HG03025 (cell line): ENCODE measurements at regions not wholly inside any gene's neighbourhood (a gene's known extent, or its start where the extent isn't known, plus 50 kb on each side); places are given as distances from the start of the nearest gene placed in this dataset.

Experiments
- ATAC-seq: cut with Tn5 transposase; IDR thresholded peaks from one replicate; pipeline ENCODE4 v1.9.1; 2021; ENCODE audit warnings: mild to moderate bottlenecking, moderate library complexity; ENCODE audit not compliant: unreplicated experiment, low FRiP score

GRCh38 chr9:80449513-80449912, 877.7 kb downstream of the TLE4 start:
- no peak for ATAC-seq

DNA sequence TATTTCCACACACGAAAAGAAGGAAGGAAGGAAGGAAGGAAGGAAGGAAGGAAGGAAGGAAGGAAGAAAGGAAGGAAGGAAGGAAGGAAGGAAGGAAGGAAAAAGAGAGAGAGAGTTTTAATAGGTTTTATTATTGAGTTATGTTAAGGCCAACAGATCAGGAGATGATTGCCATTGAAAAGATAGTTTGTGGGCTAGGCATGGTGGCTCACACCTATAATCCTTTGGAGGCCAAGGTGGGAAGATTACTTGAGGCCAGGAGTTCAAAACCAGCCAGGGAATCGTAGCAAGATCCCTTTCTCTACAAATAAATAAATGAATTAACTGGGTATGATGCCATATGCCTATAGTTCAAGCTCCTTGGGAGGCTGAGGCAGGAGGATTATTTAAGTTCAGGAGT, 877.2 kb downstream of the TLE4 start:
- no peak for ATAC-seq

DNA sequence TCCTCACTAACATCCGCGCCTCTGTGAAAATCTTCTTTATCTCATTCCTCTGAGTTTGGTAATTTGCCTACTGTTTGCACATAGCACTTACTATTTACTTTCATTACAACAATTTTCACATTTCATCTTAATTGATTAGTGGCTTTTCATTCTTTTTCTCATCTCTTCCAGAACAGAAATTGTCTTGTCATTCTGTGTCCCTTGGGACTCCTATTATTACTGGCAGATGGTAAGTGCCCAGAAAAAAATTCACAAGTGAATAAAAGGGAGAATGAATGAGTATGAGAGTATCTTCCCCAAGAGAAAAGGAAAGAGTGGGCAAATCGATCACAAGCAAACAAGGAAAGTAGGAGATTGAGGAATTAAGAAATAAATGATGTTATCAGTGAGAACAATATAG, 876.1 kb downstream of the TLE4 start:
- no peak for ATAC-seq

DNA sequence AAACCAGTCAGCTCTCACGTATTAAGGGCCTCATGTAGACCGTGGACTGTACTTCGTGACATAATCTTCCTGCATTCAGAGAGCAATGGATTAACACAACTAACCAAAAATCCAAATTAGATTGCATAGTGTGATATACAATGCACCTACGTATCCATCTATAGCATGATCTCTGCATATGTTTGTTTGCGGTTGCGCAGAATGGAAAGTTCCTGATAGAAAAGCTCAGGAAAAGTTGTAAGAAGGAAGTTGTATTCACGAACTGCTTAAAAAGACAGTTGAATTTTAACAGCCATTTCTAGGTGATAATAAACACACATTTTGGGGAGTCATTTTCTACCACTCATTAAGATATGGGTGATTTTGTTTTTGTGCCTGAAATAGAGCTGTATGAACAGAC, 869.0 kb downstream of the TLE4 start:
- no peak for ATAC-seq

DNA sequence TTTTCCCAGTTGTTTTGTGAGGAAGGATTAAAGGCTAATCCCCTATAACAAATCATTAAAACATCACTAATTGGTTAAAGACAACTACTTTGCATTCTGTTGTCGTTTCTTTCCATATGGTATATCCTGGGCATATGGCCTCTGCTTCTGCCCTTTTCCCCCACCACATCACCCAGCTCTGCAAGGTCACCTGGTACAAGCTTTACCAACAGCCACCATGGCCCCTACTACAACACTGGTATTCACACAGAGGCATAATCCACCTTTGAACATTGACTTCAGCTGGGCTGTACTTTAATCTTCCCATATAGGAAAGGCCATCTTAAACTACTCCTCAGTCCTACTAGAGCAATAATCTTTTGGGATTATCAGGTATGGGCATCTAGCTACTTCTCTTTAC, 866.1 kb downstream of the TLE4 start:
- ATAC-seq, result no peak

DNA sequence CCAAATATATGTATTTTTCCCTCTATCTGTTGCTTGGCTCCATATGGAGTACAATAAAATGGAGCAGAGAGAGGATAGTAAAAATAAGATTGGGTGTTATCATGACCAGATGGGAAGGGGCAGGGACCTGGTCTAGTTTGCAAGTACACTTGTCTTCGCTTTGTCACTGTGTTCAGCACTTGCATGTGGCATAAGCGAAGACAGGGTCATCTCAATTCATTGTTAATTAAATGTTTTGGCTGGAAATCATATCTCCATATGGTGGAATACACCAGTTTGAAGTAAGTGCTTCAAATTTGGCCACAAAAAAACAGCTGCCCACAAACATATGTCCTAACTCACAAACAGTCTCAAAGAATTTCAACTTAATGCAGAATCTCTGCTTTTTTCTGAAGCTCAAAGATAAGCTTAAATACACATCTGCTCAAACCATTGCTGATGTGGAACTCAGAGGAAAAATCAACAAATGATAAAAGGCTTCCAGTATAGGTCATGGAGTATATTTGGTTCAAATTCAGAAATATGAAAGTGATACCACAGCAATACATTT, 865.4 kb downstream of the TLE4 start:
- no peak for ATAC-seq

- no peak for ATAC-seq
Measured at GRCh38 chr9:80435591-80435990, 863.8 kb downstream of the TLE4 start.

GRCh38 chr9:80426992-80427391, 855.2 kb downstream of the TLE4 start:
- no peak for ATAC-seq

GRCh38 chr9:80417211-80417773, 845.5 kb downstream of the TLE4 start:
- no peak for ATAC-seq

- ATAC-seq, result no peak
Measured at GRCh38 chr9:80410106-80410505, 838.3 kb downstream of the TLE4 start.

DNA sequence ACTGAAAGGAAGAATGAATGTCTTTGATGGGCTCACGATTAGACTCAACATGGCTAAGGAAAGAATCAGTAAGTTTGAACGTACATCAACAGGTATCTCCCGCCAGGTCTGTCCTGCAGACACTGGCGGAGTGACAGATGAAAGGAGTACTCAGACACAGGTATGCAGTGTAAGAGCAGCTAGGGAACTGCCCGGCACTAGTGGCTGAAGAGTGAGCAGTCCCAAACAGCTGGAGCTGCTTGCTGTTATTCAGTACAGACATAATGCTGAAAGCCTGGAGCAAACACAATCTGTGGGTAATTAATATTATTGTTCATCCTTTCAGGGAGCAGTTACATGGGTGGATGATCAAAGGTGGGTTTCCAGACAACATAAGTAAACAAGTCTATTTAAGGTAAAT, 835.5 kb downstream of the TLE4 start:
- ATAC-seq, result no peak

GRCh38 chr9:80401243-80401642, 829.5 kb downstream of the TLE4 start:
- ATAC-seq, result no peak

- no peak for ATAC-seq
Measured at GRCh38 chr9:80400624-80401230, 829.0 kb downstream of the TLE4 start.

GRCh38 chr9:80399606-80400005, 827.8 kb downstream of the TLE4 start:
- ATAC-seq, result no peak

GRCh38 chr9:80387828-80388227, 816.1 kb downstream of the TLE4 start:
- no peak for ATAC-seq

GRCh38 chr9:80385246-80385645, 813.5 kb downstream of the TLE4 start:
- ATAC-seq, result no peak

- ATAC-seq, result no peak
Measured at GRCh38 chr9:80383331-80383730, 811.6 kb downstream of the TLE4 start.

- no peak for ATAC-seq
Measured at GRCh38 chr9:80382211-80382891, 810.6 kb downstream of the TLE4 start.

DNA sequence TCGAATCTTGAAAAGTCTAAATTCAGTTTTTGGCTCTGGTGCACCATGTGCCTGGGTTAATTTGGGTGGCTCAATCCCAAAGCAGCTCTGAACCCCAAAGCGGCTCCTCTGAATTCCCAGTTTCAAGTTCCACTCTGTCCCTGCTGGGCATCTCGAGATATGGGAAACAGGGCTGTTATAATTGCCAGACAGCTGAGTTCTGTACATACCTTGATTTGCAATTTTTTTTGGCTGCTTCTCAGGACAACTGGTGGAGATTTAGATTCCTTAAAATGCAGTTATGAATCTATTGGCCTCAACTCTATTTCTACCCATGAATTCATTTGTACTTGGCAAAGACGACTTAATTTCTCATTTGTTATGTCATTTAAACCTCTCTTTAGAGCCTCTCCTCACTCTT, 808.5 kb downstream of the TLE4 start:
- ATAC-seq, result no peak

DNA sequence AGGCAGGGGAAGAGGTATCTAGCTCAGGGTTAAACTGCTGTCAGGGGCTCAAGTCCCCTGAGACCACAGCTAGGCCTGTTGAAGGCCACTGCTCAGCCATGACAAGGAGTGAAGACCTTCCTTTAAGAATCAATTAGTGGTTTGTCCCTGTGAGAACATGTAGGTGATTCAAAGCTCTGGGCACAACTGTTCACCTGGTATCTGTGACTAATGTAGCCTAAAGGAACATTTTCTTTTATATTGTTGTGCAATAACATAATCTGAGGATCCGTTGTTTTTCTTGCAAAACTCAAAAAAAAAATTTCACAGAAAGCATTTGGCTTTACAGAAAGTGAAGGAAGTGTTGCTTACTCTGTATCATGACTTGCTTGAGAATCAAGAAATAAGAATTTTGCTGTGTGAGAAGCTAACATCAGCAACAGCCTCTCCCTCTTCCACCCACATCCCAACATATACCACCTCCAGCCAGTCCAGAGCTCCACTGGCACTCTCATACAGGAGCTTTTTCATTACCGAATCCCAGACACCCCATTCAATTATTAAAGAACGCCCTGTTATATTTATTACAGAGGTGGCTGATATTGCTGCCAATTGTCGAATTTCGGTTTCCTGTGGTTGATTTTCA, 807.0 kb downstream of the TLE4 start:
- ATAC-seq, result no peak

DNA sequence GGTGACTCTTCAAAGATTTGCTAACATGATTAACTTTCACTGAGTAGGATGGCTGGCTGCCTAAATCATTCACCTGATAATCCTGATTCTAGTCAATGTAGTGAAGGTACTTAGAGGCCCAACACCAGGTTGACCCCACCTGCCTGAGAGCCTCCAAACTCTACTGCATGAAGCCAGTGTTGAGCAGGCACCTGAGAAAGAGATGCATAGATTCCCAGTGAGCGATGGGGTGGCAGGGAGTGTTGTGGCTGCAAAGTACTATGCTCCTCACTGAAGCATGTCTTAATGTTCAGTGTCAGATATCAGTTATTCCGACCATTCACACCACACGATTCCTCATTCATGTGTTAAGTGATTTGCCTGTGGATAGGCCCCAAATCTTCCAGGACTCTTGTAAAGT, 804.4 kb downstream of the TLE4 start:
- no peak for ATAC-seq
